OCI-LY1 (cell line): ENCODE measurements at regions not wholly inside any gene's neighbourhood (a gene's known extent, or its start where the extent isn't known, plus 50 kb on each side); places are given as distances from the start of the nearest gene placed in this dataset.

ENCODE experiments used
- CTCF ChIP-seq: fragments of 200-600 bp; sonication (generic), shearing (Covaris generic); IDR thresholded peaks from 2 replicates; pipeline ENCODE4 v1.5.1; 2017; ENCODE audit warnings: mild to moderate bottlenecking, antibody characterized with exemption, low read length, moderate library complexity, mixed read lengths
- EZH2 ChIP-seq: fragments of 200-600 bp; sonication (generic), shearing (Covaris generic); IDR thresholded peaks from 2 replicates; pipeline ENCODE4 v1.8.0; 2017; ENCODE audit warnings: borderline replicate concordance, mixed run types, mild to moderate bottlenecking, antibody characterized with exemption, low read length, moderate library complexity, mixed read lengths

GRCh38 chr13:61275251-61275650 is 140.4 kb downstream of the PCDH20 start:
- TF ChIP-seq CTCF, result no peak
- TF ChIP-seq EZH2, result no peak
